Memory B cell (primary cell): ENCODE measurements at regions not wholly inside any gene's neighbourhood (a gene's known extent, or its start where the extent isn't known, plus 50 kb on each side); places are given as distances from the start of the nearest gene placed in this dataset.
"Not testable (repeated sequence)": the region's sequence is repeated elsewhere in the genome, so short reads cannot be mapped to it uniquely, and the experiment has no call there.

Experiments
- ATAC-seq: fragments of 150-1000 bp; cut with Tn5 transposase; 2 replicates; pipeline ENCODE4 v1.10.0; 2021; ENCODE audit warnings: low read depth, mild to moderate bottlenecking, moderate library complexity
- DNase-seq, 2 donors: peaks; one replicate each; pipeline ENCODE4 v3.0.0; 2022; ENCODE audit warnings: low spot score in 2 of 2
- H3K27ac Mint-ChIP-seq: one replicate; pipeline ENCODE4 v1.8.0; 2022; ENCODE audit warnings: mild to moderate bottlenecking, moderate library complexity, mixed read lengths
- H3K27me3 Mint-ChIP-seq: one replicate; pipeline ENCODE4 v1.8.0; 2022; ENCODE audit warnings: mixed read lengths
- H3K36me3 Mint-ChIP-seq: one replicate; pipeline ENCODE4 v1.8.0; 2022; ENCODE audit warnings: mild to moderate bottlenecking, mixed read lengths
- H3K4me1 Mint-ChIP-seq: one replicate; pipeline ENCODE4 v1.8.0; 2022; ENCODE audit warnings: mixed read lengths
- H3K4me3 Mint-ChIP-seq: one replicate; pipeline ENCODE4 v1.8.0; 2022; ENCODE audit warnings: mild to moderate bottlenecking, moderate library complexity, mixed read lengths
- H3K9me3 Mint-ChIP-seq: one replicate; pipeline ENCODE4 v1.8.0; 2022; ENCODE audit warnings: mixed read lengths

DNA sequence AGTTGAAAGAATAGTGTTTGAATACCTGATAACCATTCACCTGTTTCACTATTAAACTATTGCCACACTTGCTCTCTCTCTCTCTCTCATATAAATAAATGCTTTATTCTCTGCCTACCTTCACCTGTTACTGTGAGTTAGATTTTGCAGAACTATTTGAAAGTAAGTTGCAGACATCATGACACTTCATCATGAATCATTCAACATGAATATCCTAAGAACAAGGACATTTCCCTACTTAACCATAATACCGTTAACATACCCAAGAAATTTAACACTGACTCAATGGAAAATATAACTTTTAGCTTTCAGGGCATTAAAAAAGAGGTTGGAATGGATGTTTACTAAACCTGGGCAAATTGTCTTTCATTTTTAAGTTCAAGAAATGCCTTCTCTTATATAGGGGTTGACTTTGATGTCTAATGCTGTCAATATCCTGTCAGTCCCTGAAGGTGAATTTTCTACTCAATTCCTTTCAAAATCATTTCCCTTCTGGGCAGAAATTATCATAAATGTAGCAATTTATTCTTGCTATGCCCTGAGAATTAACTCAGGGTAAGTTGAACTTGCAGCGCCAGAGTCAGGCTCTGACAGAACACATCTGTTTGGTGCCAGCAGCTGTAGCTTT lies 582.6 kb upstream of the TLE4 start:
- no peaks in the 10 kb centered on the region for H3K36me3 Mint-ChIP-seq
- no peak for ATAC-seq
- no peak for DNase-seq
- H3K9me3 Mint-ChIP-seq = no peaks in the 10 kb centered on the region
- H3K27ac Mint-ChIP-seq = no peak overlapping the region
- H3K4me1 Mint-ChIP-seq = no peaks in the 10 kb centered on the region
- H3K27me3 Mint-ChIP-seq = no peaks in the 10 kb centered on the region
- no peak overlapping the region for H3K4me3 Mint-ChIP-seq

- Mint-ChIP-seq H3K27me3 (no peaks in the 10 kb centered on the region), H3K27ac (no peak overlapping the region), H3K9me3 (peaks cover 2% of the 10 kb centered on the region), H3K4me3 (no peak overlapping the region), H3K36me3 (no peaks in the 10 kb centered on the region), H3K4me1 (no peaks in the 10 kb centered on the region)
- DNase-seq = no peak
- ATAC-seq = no peak
Observed at GRCh38 chr9:78994471-78994870, 577.3 kb upstream of the TLE4 start.

DNA sequence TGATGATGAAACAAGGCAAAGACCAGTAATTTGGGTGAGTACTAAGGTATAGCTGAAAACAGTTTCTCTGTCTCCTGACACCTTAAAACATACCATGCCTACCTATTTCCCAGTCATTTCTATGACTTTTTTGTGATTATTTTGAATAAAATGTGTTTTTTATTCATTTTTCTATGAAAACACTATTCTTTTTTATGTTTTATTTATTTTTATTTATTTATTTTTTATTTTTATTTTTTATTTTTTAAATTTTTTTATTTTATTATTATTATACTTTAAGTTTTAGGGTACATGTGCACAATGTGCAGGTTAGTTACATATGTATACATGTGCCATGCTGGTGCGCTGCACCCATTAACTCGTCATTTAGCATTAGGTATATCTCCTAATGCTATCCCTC lies 576.8 kb upstream of the TLE4 start:
- H3K36me3 Mint-ChIP-seq, H3K27me3 Mint-ChIP-seq, H3K4me1 Mint-ChIP-seq, H3K4me3 Mint-ChIP-seq, H3K27ac Mint-ChIP-seq, ATAC-seq, H3K9me3 Mint-ChIP-seq, DNase-seq: not testable (repeated sequence)

DNA sequence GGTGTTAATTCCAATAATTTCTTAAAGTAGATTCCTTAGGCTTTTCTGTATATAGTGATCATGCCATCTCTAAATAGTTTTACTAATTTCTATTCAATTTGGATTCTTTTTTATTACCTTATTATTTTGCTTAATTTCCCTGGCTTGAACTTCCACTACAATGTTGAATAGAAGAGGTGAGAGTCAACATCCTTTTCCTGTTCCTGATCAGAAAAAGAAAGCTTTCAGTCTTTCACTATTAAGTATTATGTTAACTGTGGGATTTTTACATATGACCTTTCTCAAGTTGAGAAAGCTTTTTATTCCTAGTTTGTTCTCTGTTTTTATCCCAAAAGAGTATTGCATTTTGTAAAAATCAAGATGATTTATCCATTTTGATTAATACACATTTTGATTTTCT lies 574.5 kb upstream of the TLE4 start:
- ATAC-seq (no peak), DNase-seq (no peak)
- peaks cover 2% of the 10 kb centered on the region for H3K4me1 Mint-ChIP-seq

DNA sequence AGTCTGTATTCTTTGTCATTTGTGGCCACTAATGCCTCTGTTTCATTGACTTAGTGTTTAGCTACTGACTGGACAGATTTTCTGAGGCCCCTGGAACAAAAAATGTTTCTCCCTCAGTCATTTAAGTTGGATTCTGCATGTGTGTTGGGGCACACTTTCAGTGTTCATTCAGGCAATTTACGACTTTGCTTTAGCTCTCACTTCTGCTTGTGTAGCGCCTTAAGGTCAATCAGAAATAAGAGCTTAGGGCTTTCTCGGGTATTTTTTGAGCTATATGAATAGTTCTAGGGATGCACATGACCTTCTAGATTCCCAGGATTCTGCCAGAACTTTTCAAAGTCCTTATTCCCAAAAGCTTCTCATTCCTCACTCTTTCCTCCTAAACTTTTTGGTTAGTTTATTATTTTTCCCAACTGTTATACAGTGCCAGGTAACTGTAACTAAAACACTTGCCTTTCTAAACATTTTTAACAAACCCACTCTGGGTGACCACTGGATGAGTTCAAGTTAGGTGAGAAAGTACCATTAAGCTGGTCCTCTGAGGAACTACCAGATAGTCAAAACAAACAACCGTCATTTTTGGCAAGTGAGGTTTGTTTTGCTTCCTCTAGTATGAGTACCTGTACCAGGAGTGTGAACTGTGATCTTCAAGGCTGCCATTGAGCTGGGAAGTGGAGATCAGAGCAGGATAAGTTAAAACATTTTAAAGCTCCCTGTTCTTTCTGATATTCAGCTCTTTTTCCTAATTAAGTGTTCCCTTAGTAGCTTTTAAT lies 571.3 kb upstream of the TLE4 start:
- DNase-seq (no peak), ATAC-seq (no peak)
- Mint-ChIP-seq H3K36me3 (no peaks in the 10 kb centered on the region), H3K9me3 (peaks cover 3% of the 10 kb centered on the region), H3K27me3 (no peaks in the 10 kb centered on the region), H3K4me1 (peaks cover 2% of the 10 kb centered on the region), H3K4me3 (no peak overlapping the region), H3K27ac (no peak overlapping the region)

More for the DNA sequence above, 574.5 kb upstream of the TLE4 start:
- no peak overlapping the region for H3K27ac Mint-ChIP-seq
- no peak overlapping the region for H3K4me3 Mint-ChIP-seq
- no peaks in the 10 kb centered on the region for H3K36me3 Mint-ChIP-seq
- H3K9me3 Mint-ChIP-seq = peaks cover 3% of the 10 kb centered on the region
- no peaks in the 10 kb centered on the region for H3K27me3 Mint-ChIP-seq

DNA sequence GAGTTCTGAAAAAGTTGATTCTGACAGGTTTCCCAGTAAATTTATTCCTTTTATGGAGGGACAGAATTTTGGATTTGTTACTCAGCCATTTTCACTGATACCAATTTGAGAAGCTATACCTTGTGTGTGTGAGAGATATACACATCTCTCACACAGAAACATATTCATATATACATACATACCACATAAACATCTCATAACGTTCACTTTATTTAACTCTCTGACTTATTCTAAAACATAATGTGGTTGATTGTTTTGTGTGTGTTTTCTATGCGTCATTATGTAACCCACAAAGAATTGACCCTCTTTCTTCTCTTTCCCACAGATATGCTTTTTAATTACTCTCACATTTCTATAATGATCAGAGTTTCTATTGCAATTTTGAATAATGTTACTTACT lies 570.8 kb upstream of the TLE4 start:
- Mint-ChIP-seq H3K9me3 (peaks cover 3% of the 10 kb centered on the region), H3K27ac (no peak overlapping the region), H3K27me3 (no peaks in the 10 kb centered on the region), H3K4me3 (no peak overlapping the region), H3K4me1 (peaks cover 2% of the 10 kb centered on the region), H3K36me3 (no peaks in the 10 kb centered on the region)
- ATAC-seq = no peak
- DNase-seq = no peak

DNA sequence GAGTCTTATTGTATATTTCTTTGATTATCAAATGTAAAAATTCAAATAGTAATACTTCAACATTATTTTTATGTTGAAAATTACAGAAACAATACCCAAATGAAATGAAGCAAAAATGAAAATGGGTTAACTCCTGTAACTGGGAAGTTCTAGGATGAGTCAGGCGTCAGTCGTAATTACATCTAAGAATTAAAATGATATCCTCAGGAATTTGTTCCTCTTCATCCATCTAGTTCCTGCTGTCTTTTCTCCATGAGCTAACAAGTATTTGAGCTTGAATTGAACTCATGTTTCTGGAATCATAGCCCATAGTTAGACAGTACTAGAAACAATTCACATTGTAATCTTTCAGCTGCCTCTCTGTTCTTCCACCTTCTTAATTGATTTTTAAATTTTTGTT lies 568.3 kb upstream of the TLE4 start:
- H3K27ac Mint-ChIP-seq = no peak overlapping the region
- H3K4me1 Mint-ChIP-seq = peaks cover 12% of the 10 kb centered on the region
- DNase-seq = no peak
- no peak for ATAC-seq
- H3K36me3 Mint-ChIP-seq = no peaks in the 10 kb centered on the region
- H3K4me3 Mint-ChIP-seq = no peak overlapping the region
- peaks cover 3% of the 10 kb centered on the region for H3K9me3 Mint-ChIP-seq
- no peaks in the 10 kb centered on the region for H3K27me3 Mint-ChIP-seq

DNA sequence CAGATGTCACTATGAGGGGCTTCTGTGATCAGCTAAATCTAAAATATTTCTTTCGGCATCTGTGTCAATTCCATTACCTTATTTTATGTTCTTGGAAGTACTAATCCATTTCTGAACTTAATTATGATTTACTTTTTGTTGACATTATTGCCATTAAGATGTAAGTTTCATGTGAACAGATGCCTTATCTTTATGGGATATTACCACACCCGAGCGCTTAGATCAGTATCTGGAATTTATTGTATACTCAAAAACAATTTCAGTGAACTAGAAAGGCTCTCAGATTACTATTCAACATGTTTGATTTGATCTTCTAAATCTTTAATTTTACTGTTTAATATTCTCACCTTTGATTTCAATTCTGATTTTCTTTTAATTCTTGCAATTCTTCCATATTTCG lies 567.7 kb upstream of the TLE4 start:
- peaks cover 3% of the 10 kb centered on the region for H3K9me3 Mint-ChIP-seq
- H3K36me3 Mint-ChIP-seq = no peaks in the 10 kb centered on the region
- H3K27me3 Mint-ChIP-seq = no peaks in the 10 kb centered on the region
- no peak overlapping the region for H3K27ac Mint-ChIP-seq
- DNase-seq (no peak), ATAC-seq (no peak)
- no peak overlapping the region for H3K4me3 Mint-ChIP-seq
- H3K4me1 Mint-ChIP-seq = peaks cover 16% of the 10 kb centered on the region

GRCh38 chr9:79006546-79006945 lies 565.2 kb upstream of the TLE4 start:
- Mint-ChIP-seq H3K4me1 (peaks cover 13% of the 10 kb centered on the region), H3K27me3 (no peaks in the 10 kb centered on the region), H3K4me3 (no peak overlapping the region), H3K9me3 (no peaks in the 10 kb centered on the region), H3K27ac (no peak overlapping the region), H3K36me3 (no peaks in the 10 kb centered on the region)
- DNase-seq (no peak), ATAC-seq (no peak)

- Mint-ChIP-seq H3K9me3 (no peaks in the 10 kb centered on the region), H3K4me1 (peaks cover 13% of the 10 kb centered on the region), H3K4me3 (no peak overlapping the region), H3K27ac (peak overlapping the region; percentile 43), H3K27me3 (no peaks in the 10 kb centered on the region), H3K36me3 (no peaks in the 10 kb centered on the region)
- no peak for DNase-seq
- ATAC-seq = peak; percentile 34
Observed at GRCh38 chr9:79007701-79008483, 563.9 kb upstream of the TLE4 start.

DNA sequence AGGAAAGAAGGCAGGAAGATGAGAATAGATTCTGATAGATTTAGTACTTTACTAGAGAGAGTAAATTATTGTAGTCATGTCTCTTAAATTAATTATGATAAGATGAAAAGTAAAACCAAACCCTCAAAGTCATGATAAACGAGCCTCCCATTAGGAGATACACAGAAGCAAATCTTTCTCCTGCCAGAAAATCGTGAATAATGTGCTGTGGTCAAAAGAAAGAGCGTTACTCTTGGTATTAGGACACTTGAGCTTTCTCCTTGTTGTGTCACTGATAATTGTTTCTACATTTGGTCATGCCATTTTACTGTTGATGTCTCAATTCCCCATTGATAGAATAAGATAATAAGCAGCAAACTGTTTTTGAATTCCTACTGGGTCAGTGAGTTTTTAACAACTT lies 562.8 kb upstream of the TLE4 start:
- DNase-seq (no peak), ATAC-seq (no peak)
- no peak overlapping the region for H3K4me3 Mint-ChIP-seq
- no peaks in the 10 kb centered on the region for H3K27me3 Mint-ChIP-seq
- no peaks in the 10 kb centered on the region for H3K9me3 Mint-ChIP-seq
- H3K27ac Mint-ChIP-seq = no peak overlapping the region
- H3K4me1 Mint-ChIP-seq = peaks cover 13% of the 10 kb centered on the region
- no peaks in the 10 kb centered on the region for H3K36me3 Mint-ChIP-seq

- no peak overlapping the region for H3K4me3 Mint-ChIP-seq
- H3K4me1 Mint-ChIP-seq = peaks cover 13% of the 10 kb centered on the region
- ATAC-seq = no peak
- DNase-seq = no peak
- H3K9me3 Mint-ChIP-seq = no peaks in the 10 kb centered on the region
- H3K27ac Mint-ChIP-seq = no peak overlapping the region
- no peaks in the 10 kb centered on the region for H3K36me3 Mint-ChIP-seq
- H3K27me3 Mint-ChIP-seq = no peaks in the 10 kb centered on the region
Observed at GRCh38 chr9:79011461-79011860, 560.3 kb upstream of the TLE4 start.

- H3K9me3 Mint-ChIP-seq = no peaks in the 10 kb centered on the region
- no peaks in the 10 kb centered on the region for H3K36me3 Mint-ChIP-seq
- H3K27ac Mint-ChIP-seq = no peak overlapping the region
- peaks cover 11% of the 10 kb centered on the region for H3K4me1 Mint-ChIP-seq
- no peak overlapping the region for H3K4me3 Mint-ChIP-seq
- H3K27me3 Mint-ChIP-seq = no peaks in the 10 kb centered on the region
- DNase-seq = no peak
- no peak for ATAC-seq
Observed at GRCh38 chr9:79012561-79012960, 559.2 kb upstream of the TLE4 start.
